Thoracic aorta (tissue), 2 donors: ENCODE measurements at regions not wholly inside any gene's neighbourhood (a gene's known extent, or its start where the extent isn't known, plus 50 kb on each side); places are given as distances from the start of the nearest gene placed in this dataset.

Source experiments
- ATAC-seq: fragments of 150-250 bp; one replicate; pipeline ENCODE4 v1.8.0; 2017; ENCODE audit warnings: low read depth; ENCODE audit not compliant: insufficient number of reproducible peaks, low FRiP score
- DNase-seq: peaks from one replicate; pipeline ENCODE4 v3.0.0-alpha.2; 2020; ENCODE audit warnings: low spot score
- H3K27ac ChIP-seq, 2 donors: fragments of 200-600 bp; sonication (generic); 1 replicate in 1 of 2; 2 replicates in 1 of 2; pipeline ENCODE4 v1.5.1; 2016; ENCODE audit warnings: mild to moderate bottlenecking in 2 of 2, moderate library complexity in 2 of 2
- H3K27me3 ChIP-seq: fragments of 200-600 bp; sonication (generic); replicated peaks from 2 replicates; pipeline ENCODE4 v1.6.0; 2016; ENCODE audit warnings: mild to moderate bottlenecking; ENCODE audit not compliant: insufficient read depth
- H3K36me3 ChIP-seq: fragments of 200-600 bp; sonication (generic); one replicate; pipeline ENCODE4 v1.5.1; 2016
- H3K4me1 ChIP-seq, 2 donors: fragments of 200-600 bp; sonication (generic); 1 replicate in 1 of 2; 2 replicates in 1 of 2; pipeline versions ENCODE4 v1.5.1 to v1.6.0; 2016; ENCODE audit warnings: low read depth in 2 of 2, mild to moderate bottlenecking in 1 of 2; ENCODE audit not compliant: control insufficient read depth in 1 of 2
- H3K4me3 ChIP-seq: fragments of 200-600 bp; sonication (generic); 2 replicates; pipeline ENCODE4 v1.5.1; 2016; ENCODE audit warnings: mild to moderate bottlenecking
- H3K9me3 ChIP-seq: fragments of 200-600 bp; sonication (generic); 2 replicates; pipeline ENCODE4 v1.5.1; 2016
- TF ChIP-seq, protein P1 (sequence below): fragments of 200-600 bp; sonication (generic); IDR thresholded peaks from one replicate; pipeline ENCODE4 v1.5.1; 2019; ENCODE audit warnings: antibody characterized with exemption

DNA sequence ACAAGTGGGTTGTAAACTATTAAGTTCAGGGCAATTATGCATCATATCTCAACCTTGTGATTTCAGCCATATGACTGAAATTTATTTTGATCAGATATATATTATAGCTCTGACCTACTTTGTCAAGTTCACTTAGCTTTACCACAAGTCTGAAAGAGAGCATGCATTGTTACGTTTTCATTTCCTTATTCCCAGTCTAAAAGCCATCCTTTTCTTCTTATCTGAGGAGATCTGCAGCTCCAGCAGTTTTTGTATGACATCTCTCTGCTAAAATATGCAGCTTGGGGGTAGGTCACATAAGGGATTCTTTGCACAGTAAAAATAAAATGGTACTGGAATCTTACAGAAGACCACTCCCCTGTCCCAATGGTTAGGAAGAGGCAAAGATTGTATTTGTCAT lies 1682.8 kb upstream of the FLRT2 start:
- H3K27me3 ChIP-seq: no peaks in the 10 kb centered on the region
- no peaks in the 10 kb centered on the region for H3K4me1 ChIP-seq
- H3K27ac ChIP-seq: no peak overlapping the region
- no peaks in the 10 kb centered on the region for H3K9me3 ChIP-seq
- TF ChIP-seq, protein P1, sequence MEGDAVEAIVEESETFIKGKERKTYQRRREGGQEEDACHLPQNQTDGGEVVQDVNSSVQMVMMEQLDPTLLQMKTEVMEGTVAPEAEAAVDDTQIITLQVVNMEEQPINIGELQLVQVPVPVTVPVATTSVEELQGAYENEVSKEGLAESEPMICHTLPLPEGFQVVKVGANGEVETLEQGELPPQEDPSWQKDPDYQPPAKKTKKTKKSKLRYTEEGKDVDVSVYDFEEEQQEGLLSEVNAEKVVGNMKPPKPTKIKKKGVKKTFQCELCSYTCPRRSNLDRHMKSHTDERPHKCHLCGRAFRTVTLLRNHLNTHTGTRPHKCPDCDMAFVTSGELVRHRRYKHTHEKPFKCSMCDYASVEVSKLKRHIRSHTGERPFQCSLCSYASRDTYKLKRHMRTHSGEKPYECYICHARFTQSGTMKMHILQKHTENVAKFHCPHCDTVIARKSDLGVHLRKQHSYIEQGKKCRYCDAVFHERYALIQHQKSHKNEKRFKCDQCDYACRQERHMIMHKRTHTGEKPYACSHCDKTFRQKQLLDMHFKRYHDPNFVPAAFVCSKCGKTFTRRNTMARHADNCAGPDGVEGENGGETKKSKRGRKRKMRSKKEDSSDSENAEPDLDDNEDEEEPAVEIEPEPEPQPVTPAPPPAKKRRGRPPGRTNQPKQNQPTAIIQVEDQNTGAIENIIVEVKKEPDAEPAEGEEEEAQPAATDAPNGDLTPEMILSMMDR: no peak
- H3K4me3 ChIP-seq: no peak overlapping the region
- no peaks in the 10 kb centered on the region for H3K36me3 ChIP-seq
- no peak for DNase-seq
- no peak for ATAC-seq

DNA sequence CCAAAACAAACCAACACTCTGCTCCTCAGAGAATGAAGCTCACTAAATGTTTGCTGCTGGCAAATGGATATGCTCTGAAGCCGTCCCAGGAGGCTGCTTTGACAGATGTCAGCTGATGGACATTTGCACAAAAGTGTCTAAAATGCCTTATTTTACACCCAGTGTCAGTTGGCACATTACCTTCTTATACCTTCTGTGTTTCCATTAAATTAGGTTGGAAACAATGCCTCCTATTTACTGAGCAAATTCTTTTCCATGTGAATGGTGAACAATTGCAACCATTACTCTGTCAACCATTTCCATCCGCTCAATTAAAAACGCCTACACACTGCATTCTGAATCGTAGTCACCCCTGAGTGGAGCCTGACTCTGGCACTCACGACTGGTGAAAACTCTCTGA lies 1679.9 kb upstream of the FLRT2 start:
- Histone ChIP-seq H3K27me3 (no peaks in the 10 kb centered on the region), H3K4me1 (no peaks in the 10 kb centered on the region), H3K9me3 (no peaks in the 10 kb centered on the region), H3K27ac (no peak overlapping the region), H3K4me3 (no peak overlapping the region), H3K36me3 (no peaks in the 10 kb centered on the region)
- TF ChIP-seq, protein P1: no peak
- no peak for ATAC-seq
- DNase-seq: no peak

DNA sequence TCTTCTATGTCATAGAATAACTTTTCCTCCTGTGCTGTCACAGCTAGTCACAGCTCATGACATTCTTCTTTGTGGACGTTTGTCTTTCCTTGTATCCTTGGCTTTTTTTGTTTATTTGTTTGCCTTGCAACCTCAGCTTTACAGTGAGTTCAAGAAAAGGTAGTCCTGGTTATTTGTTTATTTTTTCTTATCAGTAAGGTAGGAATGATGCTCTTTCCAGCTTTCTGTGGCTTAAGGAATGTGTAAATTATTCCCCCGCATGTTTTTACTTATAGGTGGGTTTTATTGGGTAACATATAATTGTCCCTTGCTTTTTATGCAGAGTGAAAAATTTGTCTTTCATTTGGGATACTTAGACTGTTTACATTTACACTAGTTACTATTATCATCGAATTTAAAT lies 1673.6 kb upstream of the FLRT2 start:
- Histone ChIP-seq H3K27me3 (no peaks in the 10 kb centered on the region), H3K27ac (no peak overlapping the region), H3K4me1 (no peaks in the 10 kb centered on the region), H3K9me3 (no peaks in the 10 kb centered on the region), H3K4me3 (no peak overlapping the region), H3K36me3 (no peaks in the 10 kb centered on the region)
- no peak for ATAC-seq
- DNase-seq: no peak
- TF ChIP-seq, protein P1: no peak

DNA sequence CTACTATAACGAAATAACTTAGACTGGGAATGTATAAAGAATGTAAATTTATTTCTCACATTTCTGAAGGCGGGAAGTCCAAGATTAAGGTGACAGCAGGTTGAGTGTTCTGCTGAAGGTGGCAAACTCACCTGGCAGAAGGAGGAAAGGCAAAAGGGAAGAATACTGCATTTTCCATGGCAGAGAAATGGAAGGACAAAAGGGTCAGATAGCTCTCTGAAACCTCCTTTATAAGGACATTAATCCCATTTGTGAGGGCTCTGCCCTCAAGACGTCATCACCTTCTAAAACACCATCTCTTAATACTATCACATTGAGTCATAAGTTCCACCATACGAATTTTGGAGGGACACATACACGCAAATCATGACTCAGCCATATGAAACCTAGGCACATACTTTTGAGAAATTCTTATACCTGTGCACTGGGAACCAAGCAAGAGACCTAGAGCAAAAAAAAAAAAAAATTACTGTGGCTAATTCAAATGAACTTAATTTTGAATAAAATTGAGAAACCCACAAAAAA lies 1669.3 kb upstream of the FLRT2 start:
- no peak for DNase-seq
- H3K27me3 ChIP-seq: no peaks in the 10 kb centered on the region
- no peak overlapping the region for H3K27ac ChIP-seq
- no peaks in the 10 kb centered on the region for H3K9me3 ChIP-seq
- H3K36me3 ChIP-seq: no peaks in the 10 kb centered on the region
- TF ChIP-seq, protein P1: no peak
- ATAC-seq: no peak
- H3K4me1 ChIP-seq: no peaks in the 10 kb centered on the region
- no peak overlapping the region for H3K4me3 ChIP-seq

DNA sequence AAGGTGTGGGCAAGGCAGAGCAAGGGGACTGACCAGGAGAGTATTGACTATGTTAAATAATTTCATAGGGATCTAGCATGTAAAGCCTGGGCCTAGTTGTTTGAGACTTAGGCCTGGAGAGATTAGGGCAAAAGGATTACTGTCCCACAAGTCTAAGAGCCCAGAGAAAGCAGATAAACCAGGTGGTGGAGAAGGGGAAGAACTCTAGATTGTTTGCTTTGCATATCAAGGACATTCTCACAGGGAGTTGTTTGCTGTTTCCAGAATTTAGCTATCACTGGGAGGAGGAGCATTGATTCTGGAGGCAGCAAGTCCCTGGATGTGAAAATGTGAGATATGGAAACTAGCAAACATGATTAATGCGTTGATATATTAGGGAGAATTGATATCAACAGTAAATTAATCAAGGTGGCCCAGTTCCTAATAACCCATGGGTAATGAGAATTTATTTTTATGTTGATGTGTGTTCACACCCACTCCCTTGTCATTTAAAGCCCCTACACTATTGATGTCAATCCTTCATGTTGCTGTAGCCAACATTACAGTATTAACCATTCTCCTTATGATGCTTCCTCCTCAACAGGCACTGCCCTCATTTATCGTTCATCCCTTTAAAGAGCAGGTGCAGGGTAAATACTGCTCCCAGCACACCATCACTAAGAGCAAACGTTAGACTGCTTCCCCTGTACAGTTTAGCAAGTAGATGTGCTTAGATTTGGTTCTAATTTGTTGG lies 1666.7 kb upstream of the FLRT2 start:
- no peaks in the 10 kb centered on the region for H3K4me1 ChIP-seq
- TF ChIP-seq, protein P1: no peak
- no peaks in the 10 kb centered on the region for H3K27me3 ChIP-seq
- H3K4me3 ChIP-seq: no peak overlapping the region
- H3K27ac ChIP-seq: no peak overlapping the region
- DNase-seq (no peak), ATAC-seq (no peak)
- no peaks in the 10 kb centered on the region for H3K36me3 ChIP-seq
- H3K9me3 ChIP-seq: no peaks in the 10 kb centered on the region
